Smooth muscle cell (in vitro differentiated cells): ENCODE measurements at regions not wholly inside any gene's neighbourhood (a gene's known extent, or its start where the extent isn't known, plus 50 kb on each side); places are given as distances from the start of the nearest gene placed in this dataset.

Source experiments
- DNase-seq: peaks from one replicate; lab custom pipeline; 2025; ENCODE audit not compliant: unreplicated experiment; lab: John Stamatoyannopoulos, UW
- H2AFZ ChIP-seq: fragments of 200-600 bp; sonication (generic); 2 replicates; pipeline ENCODE4 v1.6.0; 2016; ENCODE audit warnings: antibody characterized with exemption, low read depth, mild to moderate bottlenecking
- H3F3A ChIP-seq: fragments of 200-600 bp; sonication (generic); 2 replicates; pipeline ENCODE4 v1.6.0; 2017; ENCODE audit warnings: antibody characterized with exemption, low read depth
- H3K27ac ChIP-seq: fragments of 200-600 bp; sonication (generic); 2 replicates; pipeline ENCODE4 v1.5.1; 2016; ENCODE audit warnings: low read depth, mild to moderate bottlenecking
- H3K27me3 ChIP-seq: fragments of 200-600 bp; sonication (generic); 2 replicates; pipeline ENCODE4 v1.6.1; 2016; ENCODE audit warnings: low read depth, mild to moderate bottlenecking
- H3K36me3 ChIP-seq: fragments of 200-600 bp; sonication (generic); 2 replicates; pipeline ENCODE4 v1.5.1; 2016; ENCODE audit warnings: low read depth
- H3K4me1 ChIP-seq: fragments of 200-600 bp; sonication (generic); 2 replicates; pipeline ENCODE4 v1.5.1; 2016; ENCODE audit warnings: low read depth
- H3K4me2 ChIP-seq: fragments of 200-600 bp; sonication (generic); 2 replicates; pipeline ENCODE4 v1.6.0; 2016; ENCODE audit warnings: mild to moderate bottlenecking
- H3K4me3 ChIP-seq: fragments of 200-600 bp; sonication (generic); 2 replicates; pipeline ENCODE4 v1.5.1; 2016; ENCODE audit warnings: mild to moderate bottlenecking
- H3K79me2 ChIP-seq: fragments of 200-600 bp; sonication (generic); 2 replicates; pipeline ENCODE4 v1.6.0; 2016; ENCODE audit warnings: low read depth, mild to moderate bottlenecking
- H3K9ac ChIP-seq: fragments of 200-600 bp; sonication (generic); 2 replicates; pipeline ENCODE4 v1.6.0; 2016; ENCODE audit warnings: low read depth
- H3K9me3 ChIP-seq: fragments of 200-600 bp; sonication (generic); replicated peaks from 2 replicates; pipeline ENCODE4 v1.5.1; 2016; ENCODE audit warnings: low read depth
- H4K20me1 ChIP-seq: fragments of 200-600 bp; sonication (generic); 2 replicates; pipeline ENCODE4 v1.6.0; 2016; ENCODE audit warnings: low read depth
- WGBS: methylation state at CpG from one replicate; pipeline ENCODE4 v1.1.7; 2016; ENCODE audit warnings: low lambda C conversion rate; 5-methylcytosine and 5-hydroxymethylcytosine counted together
- TF ChIP-seq, protein P1 (sequence below): fragments of 200-600 bp; sonication (generic); IDR thresholded peaks from 2 replicates; pipeline ENCODE4 v1.5.1; 2017; ENCODE audit warnings: borderline replicate concordance, mild to moderate bottlenecking, antibody characterized with exemption; ENCODE audit not compliant: insufficient read depth, poor library complexity, severe bottlenecking

- 98% methylated on average over 6 of the region's 6 CpGs for WGBS
These were observed 278.7 kb downstream of the FOXO1 start for GRCh38 chr13:40387775-40388174.

GRCh38 chr13:40388617-40389016 is 277.8 kb downstream of the FOXO1 start:
- Histone ChIP-seq H3K36me3 (no peaks in the 10 kb centered on the region), H3K4me2 (peak overlapping the region; percentile 16), H3K27me3 (no peaks in the 10 kb centered on the region), H3K79me2 (no peaks in the 10 kb centered on the region), H3F3A (peaks cover 16% of the 10 kb centered on the region), H3K4me3 (no peak overlapping the region), H3K9me3 (no peaks in the 10 kb centered on the region), H3K27ac (no peak overlapping the region), H3K4me1 (peaks cover 46% of the 10 kb centered on the region), H2AFZ (peak overlapping the region; percentile 66), H3K9ac (no peak overlapping the region), H4K20me1 (no peaks in the 10 kb centered on the region)
- DNase-seq, result no peak
- WGBS, result 46% methylated on average over 11 of the region's 11 CpGs
- TF ChIP-seq, protein P1, sequence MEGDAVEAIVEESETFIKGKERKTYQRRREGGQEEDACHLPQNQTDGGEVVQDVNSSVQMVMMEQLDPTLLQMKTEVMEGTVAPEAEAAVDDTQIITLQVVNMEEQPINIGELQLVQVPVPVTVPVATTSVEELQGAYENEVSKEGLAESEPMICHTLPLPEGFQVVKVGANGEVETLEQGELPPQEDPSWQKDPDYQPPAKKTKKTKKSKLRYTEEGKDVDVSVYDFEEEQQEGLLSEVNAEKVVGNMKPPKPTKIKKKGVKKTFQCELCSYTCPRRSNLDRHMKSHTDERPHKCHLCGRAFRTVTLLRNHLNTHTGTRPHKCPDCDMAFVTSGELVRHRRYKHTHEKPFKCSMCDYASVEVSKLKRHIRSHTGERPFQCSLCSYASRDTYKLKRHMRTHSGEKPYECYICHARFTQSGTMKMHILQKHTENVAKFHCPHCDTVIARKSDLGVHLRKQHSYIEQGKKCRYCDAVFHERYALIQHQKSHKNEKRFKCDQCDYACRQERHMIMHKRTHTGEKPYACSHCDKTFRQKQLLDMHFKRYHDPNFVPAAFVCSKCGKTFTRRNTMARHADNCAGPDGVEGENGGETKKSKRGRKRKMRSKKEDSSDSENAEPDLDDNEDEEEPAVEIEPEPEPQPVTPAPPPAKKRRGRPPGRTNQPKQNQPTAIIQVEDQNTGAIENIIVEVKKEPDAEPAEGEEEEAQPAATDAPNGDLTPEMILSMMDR, result no peak

More at GRCh38 chr13:40387775-40388174, 278.7 kb downstream of the FOXO1 start:
- H3K27ac ChIP-seq, result no peak overlapping the region
- peaks cover 46% of the 10 kb centered on the region for H3K4me1 ChIP-seq
- H3K79me2 ChIP-seq, result no peaks in the 10 kb centered on the region
- H3K27me3 ChIP-seq, result no peaks in the 10 kb centered on the region
- no peak overlapping the region for H3K4me3 ChIP-seq
- H3K9me3 ChIP-seq, result no peaks in the 10 kb centered on the region
- TF ChIP-seq, protein P1, result no peak
- DNase-seq, result no peak
- no peak overlapping the region for H3K9ac ChIP-seq
- H4K20me1 ChIP-seq, result no peaks in the 10 kb centered on the region
- H3F3A ChIP-seq, result peaks cover 16% of the 10 kb centered on the region
- H3K36me3 ChIP-seq, result no peaks in the 10 kb centered on the region
- H2AFZ ChIP-seq, result no peak overlapping the region
- H3K4me2 ChIP-seq, result no peak overlapping the region

DNA sequence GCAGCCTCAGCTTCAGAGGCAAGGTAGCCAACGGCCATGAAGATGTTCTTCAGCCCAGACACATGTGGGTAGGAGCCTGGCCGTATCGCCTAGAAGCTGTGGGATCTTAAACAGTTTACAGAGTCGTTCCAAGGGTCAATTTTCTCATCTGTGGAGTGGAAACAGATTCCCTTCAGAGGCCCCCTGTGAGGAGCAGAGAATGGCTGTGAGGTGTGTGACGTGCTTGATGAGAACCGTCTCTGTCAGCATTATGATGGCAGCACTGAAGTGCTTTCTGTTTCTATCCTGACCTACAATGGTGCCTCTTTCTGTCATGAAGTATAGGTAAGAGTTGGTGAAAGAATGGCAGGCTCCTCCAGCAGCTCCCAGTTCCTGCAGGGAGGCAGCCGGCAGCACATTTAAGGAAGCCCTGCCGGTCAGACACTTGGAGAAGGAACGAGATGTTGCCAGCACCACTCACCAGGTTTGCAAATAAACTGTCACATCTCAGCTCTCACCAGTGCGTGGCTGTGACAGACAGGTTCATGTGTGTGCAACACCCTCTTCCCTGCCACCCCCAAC is 277.3 kb downstream of the FOXO1 start:
- H3K36me3 ChIP-seq, result no peaks in the 10 kb centered on the region
- peaks cover 16% of the 10 kb centered on the region for H3F3A ChIP-seq
- H4K20me1 ChIP-seq, result no peaks in the 10 kb centered on the region
- H3K9ac ChIP-seq, result no peak overlapping the region
- 82% methylated on average over 10 of the region's 10 CpGs for WGBS
- TF ChIP-seq, protein P1, result no peak
- peak overlapping the region; percentile 16 for H3K4me2 ChIP-seq
- H3K9me3 ChIP-seq, result no peaks in the 10 kb centered on the region
- H3K27ac ChIP-seq, result no peak overlapping the region
- H3K4me3 ChIP-seq, result no peak overlapping the region
- peaks cover 46% of the 10 kb centered on the region for H3K4me1 ChIP-seq
- no peaks in the 10 kb centered on the region for H3K79me2 ChIP-seq
- DNase-seq, result no peak
- H3K27me3 ChIP-seq, result no peaks in the 10 kb centered on the region
- H2AFZ ChIP-seq, result peak overlapping the region; percentile 66

GRCh38 chr13:40390401-40390916 is 276.0 kb downstream of the FOXO1 start:
- H4K20me1 ChIP-seq, result no peaks in the 10 kb centered on the region
- H3F3A ChIP-seq, result peaks cover 12% of the 10 kb centered on the region
- no peak overlapping the region for H3K4me3 ChIP-seq
- peaks cover 40% of the 10 kb centered on the region for H3K4me1 ChIP-seq
- H2AFZ ChIP-seq, result no peak overlapping the region
- no peak for DNase-seq
- TF ChIP-seq, protein P1, result no peak
- H3K9me3 ChIP-seq, result no peaks in the 10 kb centered on the region
- H3K36me3 ChIP-seq, result no peaks in the 10 kb centered on the region
- no peaks in the 10 kb centered on the region for H3K27me3 ChIP-seq
- H3K79me2 ChIP-seq, result no peaks in the 10 kb centered on the region
- H3K27ac ChIP-seq, result no peak overlapping the region
- no peak overlapping the region for H3K9ac ChIP-seq
- 83% methylated on average over 9 of the region's 9 CpGs for WGBS
- no peak overlapping the region for H3K4me2 ChIP-seq
